GM23338 (cell line): ENCODE measurements at regions not wholly inside any gene's neighbourhood (a gene's known extent, or its start where the extent isn't known, plus 50 kb on each side); places are given as distances from the start of the nearest gene placed in this dataset.
"Not testable (repeated sequence)": the region's sequence is repeated elsewhere in the genome, so short reads cannot be mapped to it uniquely, and the experiment has no call there.

Experiments
- ATAC-seq: fragments of 200-7000 bp; cut with Tn5 transposase; 3 replicates; pipeline ENCODE4 v1.9.1; 2020
- DNase-seq: peaks from one replicate; pipeline ENCODE4 v3.0.0-alpha.2; 2015; ENCODE audit warnings: low spot score
- H2AFZ ChIP-seq: fragments of 200-600 bp; sonication (generic); 2 replicates; pipeline ENCODE4 v1.8.0; 2016; ENCODE audit warnings: antibody characterized with exemption, mild to moderate bottlenecking, moderate library complexity
- H3F3A ChIP-seq: fragments of 200-600 bp; sonication (generic); replicated peaks from 2 replicates; pipeline ENCODE4 v1.8.0; 2017; ENCODE audit warnings: antibody characterized with exemption, mixed run types, low read depth
- H3K27ac ChIP-seq: fragments of 200-600 bp; sonication (generic); 2 replicates; pipeline ENCODE4 v1.6.1; 2016; ENCODE audit warnings: low read depth
- H3K27me3 ChIP-seq: fragments of 200-600 bp; sonication (generic); 2 replicates; pipeline ENCODE4 v1.8.0; 2016; ENCODE audit warnings: mild to moderate bottlenecking, mixed run types, moderate library complexity; ENCODE audit not compliant: insufficient read depth
- H3K36me3 ChIP-seq: fragments of 200-600 bp; sonication (generic); 2 replicates; pipeline ENCODE4 v1.8.0; 2016; ENCODE audit warnings: mild to moderate bottlenecking; ENCODE audit not compliant: insufficient read depth
- H3K4me1 ChIP-seq: fragments of 200-600 bp; sonication (generic); 2 replicates; pipeline ENCODE4 v1.8.0; 2016; ENCODE audit warnings: mild to moderate bottlenecking, moderate library complexity; ENCODE audit not compliant: insufficient read depth
- H3K4me2 ChIP-seq: fragments of 200-600 bp; sonication (generic); 2 replicates; pipeline ENCODE4 v1.7.1; 2017; ENCODE audit warnings: mixed run types
- H3K4me3 ChIP-seq: fragments of 200-600 bp; sonication (generic); 2 replicates; pipeline ENCODE4 v1.6.1; 2016; ENCODE audit warnings: mixed run types
- H3K79me2 ChIP-seq: fragments of 200-600 bp; sonication (generic); replicated peaks from 2 replicates; pipeline ENCODE4 v1.8.0; 2017; ENCODE audit warnings: mild to moderate bottlenecking; ENCODE audit not compliant: insufficient read depth
- H3K9me2 ChIP-seq: fragments of 200-600 bp; sonication (generic); 2 replicates; pipeline ENCODE4 v1.8.0; 2017; ENCODE audit not compliant: insufficient read depth
- H4K20me1 ChIP-seq: fragments of 200-600 bp; sonication (generic); replicated peaks from 2 replicates; pipeline ENCODE4 v1.8.0; 2017; ENCODE audit warnings: mild to moderate bottlenecking; ENCODE audit not compliant: insufficient read depth
- H3K27ac Mint-ChIP-seq: 2 replicates; pipeline ENCODE4 v1.8.0; 2020; ENCODE audit warnings: inconsistent platforms, mild to moderate bottlenecking, moderate library complexity, mixed read lengths
- H3K27me3 Mint-ChIP-seq: 3 replicates; pipeline ENCODE4 v1.8.0; 2022; ENCODE audit warnings: low read depth, mild to moderate bottlenecking, moderate library complexity, mixed read lengths, inconsistent platforms; ENCODE audit not compliant: insufficient read depth, poor library complexity
- H3K36me3 Mint-ChIP-seq: 3 replicates; pipeline ENCODE4 v1.8.0; 2021; ENCODE audit warnings: low read depth, mild to moderate bottlenecking, inconsistent platforms, moderate library complexity, mixed read lengths
- H3K4me1 Mint-ChIP-seq: 3 replicates; pipeline ENCODE4 v1.8.0; 2020; ENCODE audit warnings: mild to moderate bottlenecking, inconsistent platforms, mixed read lengths
- H3K4me3 Mint-ChIP-seq: 3 replicates; pipeline ENCODE4 v1.8.0; 2021; ENCODE audit warnings: moderate library complexity, mild to moderate bottlenecking, inconsistent platforms, mixed read lengths
- H3K9me3 Mint-ChIP-seq: 3 replicates; pipeline ENCODE4 v1.8.0; 2020; ENCODE audit warnings: moderate library complexity, mild to moderate bottlenecking, inconsistent platforms, mixed read lengths
- EZH2 ChIP-seq: fragments of 200-600 bp; sonication (generic); IDR thresholded peaks from one replicate; pipeline ENCODE4 v1.8.0; 2017; ENCODE audit warnings: antibody characterized with exemption, mild to moderate bottlenecking, low read depth; ENCODE audit not compliant: unreplicated experiment
- JUNB ChIP-seq: IDR thresholded peaks from one replicate; pipeline ENCODE4 v1.6.1; 2016; ENCODE audit warnings: antibody characterized with exemption; ENCODE audit not compliant: unreplicated experiment
- NANOG ChIP-seq: IDR thresholded peaks from 2 replicates; pipeline ENCODE4 v1.6.1; 2016; ENCODE audit warnings: antibody characterized with exemption, borderline replicate concordance
- POLR2AphosphoS5 ChIP-seq: IDR thresholded peaks from 2 replicates; pipeline ENCODE4 v1.6.1; 2016; ENCODE audit warnings: antibody characterized with exemption, low read depth
- STAT1 ChIP-seq: IDR thresholded peaks from one replicate; pipeline ENCODE4 v1.6.1; 2016; ENCODE audit warnings: antibody characterized with exemption; ENCODE audit not compliant: unreplicated experiment
- ZNF331 ChIP-seq: fragments of 250-450 bp; sonication (Bioruptor Pico); IDR thresholded peaks from 2 replicates; pipeline ENCODE4 v1.5.0; 2020; ENCODE audit warnings: low read depth, mild to moderate bottlenecking, moderate library complexity
- TF ChIP-seq, protein P1 (sequence below): IDR thresholded peaks from one replicate; pipeline ENCODE4 v1.6.1; 2018; ENCODE audit warnings: antibody characterized with exemption; ENCODE audit not compliant: unreplicated experiment
- TF ChIP-seq, protein P2 (sequence below): fragments of 250-450 bp; sonication (Bioruptor Pico); IDR thresholded peaks from 2 replicates; pipeline ENCODE4 v1.5.0; 2020; ENCODE audit warnings: mild to moderate bottlenecking, moderate library complexity
- TF ChIP-seq, protein P3 (sequence below): IDR thresholded peaks from 2 replicates; pipeline ENCODE4 v1.6.1; 2016; ENCODE audit warnings: antibody characterized with exemption
- TF ChIP-seq, protein P4 (sequence below), 2 experiments: fragments of 200-600 bp in 1 of 2; sonication (generic) in 1 of 2; conservative IDR thresholded peaks; 2 replicates each; pipeline versions ENCODE4 v1.5.1 to v1.6.1; 2016 to 2017; ENCODE audit warnings: antibody characterized with exemption in 2 of 2, low read depth in 2 of 2, mild to moderate bottlenecking in 2 of 2, moderate library complexity in 1 of 2

DNA sequence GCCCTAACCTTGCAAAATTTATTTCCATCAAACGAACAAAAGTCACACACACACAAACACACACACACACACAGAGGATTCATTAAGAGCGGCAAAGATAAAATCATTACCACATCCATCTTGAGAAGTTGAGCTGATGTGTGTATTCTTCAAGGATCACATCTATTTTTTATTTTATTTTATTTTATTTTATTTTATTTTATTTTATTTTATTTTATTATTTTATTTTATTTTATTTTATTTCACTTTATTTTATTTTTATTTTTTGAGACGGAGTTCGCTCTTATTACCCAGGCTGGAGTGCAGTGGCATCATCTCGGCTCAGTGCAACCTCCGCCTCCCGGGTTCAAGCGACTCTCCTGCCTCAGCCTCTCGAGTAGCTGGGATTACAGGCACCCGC lies 71.3 kb upstream of the SHOX start:
- H3K4me3 Mint-ChIP-seq, H2AFZ ChIP-seq: not testable (repeated sequence)

DNA sequence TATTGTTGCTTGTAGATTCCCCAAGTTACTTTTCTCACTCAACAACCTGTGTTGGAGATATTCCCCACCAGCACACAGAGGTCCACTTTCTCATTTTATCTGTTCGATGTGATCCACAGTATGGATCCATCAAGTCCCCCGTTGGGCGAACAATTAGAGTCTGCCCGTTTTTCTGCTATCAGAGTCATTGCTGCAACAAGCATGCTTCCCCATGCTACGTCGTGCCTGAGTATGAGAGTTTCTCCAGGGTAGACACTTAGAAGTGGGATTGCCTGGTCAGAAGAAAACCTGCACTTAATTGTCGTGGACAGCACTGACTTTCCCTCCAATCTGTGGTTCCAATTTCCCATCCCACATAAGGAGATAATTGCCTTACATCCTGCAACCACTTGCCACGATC lies 62.7 kb upstream of the SHOX start:
- no peak overlapping the region for H3K27ac Mint-ChIP-seq
- ATAC-seq (no peak), DNase-seq (no peak)
- no peak overlapping the region for H3K27ac ChIP-seq
- no peaks in the 10 kb centered on the region for H3K79me2 ChIP-seq
- no peak overlapping the region for H2AFZ ChIP-seq
- H3K4me3 ChIP-seq: no peak overlapping the region
- no peaks in the 10 kb centered on the region for H4K20me1 ChIP-seq
- H3K36me3 ChIP-seq: no peaks in the 10 kb centered on the region
- H3K27me3 Mint-ChIP-seq: peaks cover 11% of the 10 kb centered on the region
- no peak overlapping the region for H3K4me2 ChIP-seq
- H3F3A ChIP-seq: no peaks in the 10 kb centered on the region; the same call in 1 of the 2 replicates
- no peaks in the 10 kb centered on the region for H3K27me3 ChIP-seq
- peaks cover 73% of the 10 kb centered on the region for H3K9me3 Mint-ChIP-seq
- no peaks in the 10 kb centered on the region for H3K4me1 Mint-ChIP-seq
- no peaks in the 10 kb centered on the region for H3K9me2 ChIP-seq
- no peaks in the 10 kb centered on the region for H3K4me1 ChIP-seq
- no peak overlapping the region for H3K4me3 Mint-ChIP-seq
- peaks cover 17% of the 10 kb centered on the region for H3K36me3 Mint-ChIP-seq
- TF ChIP-seq, protein P1, sequence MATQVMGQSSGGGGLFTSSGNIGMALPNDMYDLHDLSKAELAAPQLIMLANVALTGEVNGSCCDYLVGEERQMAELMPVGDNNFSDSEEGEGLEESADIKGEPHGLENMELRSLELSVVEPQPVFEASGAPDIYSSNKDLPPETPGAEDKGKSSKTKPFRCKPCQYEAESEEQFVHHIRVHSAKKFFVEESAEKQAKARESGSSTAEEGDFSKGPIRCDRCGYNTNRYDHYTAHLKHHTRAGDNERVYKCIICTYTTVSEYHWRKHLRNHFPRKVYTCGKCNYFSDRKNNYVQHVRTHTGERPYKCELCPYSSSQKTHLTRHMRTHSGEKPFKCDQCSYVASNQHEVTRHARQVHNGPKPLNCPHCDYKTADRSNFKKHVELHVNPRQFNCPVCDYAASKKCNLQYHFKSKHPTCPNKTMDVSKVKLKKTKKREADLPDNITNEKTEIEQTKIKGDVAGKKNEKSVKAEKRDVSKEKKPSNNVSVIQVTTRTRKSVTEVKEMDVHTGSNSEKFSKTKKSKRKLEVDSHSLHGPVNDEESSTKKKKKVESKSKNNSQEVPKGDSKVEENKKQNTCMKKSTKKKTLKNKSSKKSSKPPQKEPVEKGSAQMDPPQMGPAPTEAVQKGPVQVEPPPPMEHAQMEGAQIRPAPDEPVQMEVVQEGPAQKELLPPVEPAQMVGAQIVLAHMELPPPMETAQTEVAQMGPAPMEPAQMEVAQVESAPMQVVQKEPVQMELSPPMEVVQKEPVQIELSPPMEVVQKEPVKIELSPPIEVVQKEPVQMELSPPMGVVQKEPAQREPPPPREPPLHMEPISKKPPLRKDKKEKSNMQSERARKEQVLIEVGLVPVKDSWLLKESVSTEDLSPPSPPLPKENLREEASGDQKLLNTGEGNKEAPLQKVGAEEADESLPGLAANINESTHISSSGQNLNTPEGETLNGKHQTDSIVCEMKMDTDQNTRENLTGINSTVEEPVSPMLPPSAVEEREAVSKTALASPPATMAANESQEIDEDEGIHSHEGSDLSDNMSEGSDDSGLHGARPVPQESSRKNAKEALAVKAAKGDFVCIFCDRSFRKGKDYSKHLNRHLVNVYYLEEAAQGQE: no peak
- TF ChIP-seq POLR2AphosphoS5 (no peak), NANOG (no peak), EZH2 (no peak), ZNF331 (no peak), STAT1 (no peak), JUNB (no peak)
- TF ChIP-seq, protein P2, sequence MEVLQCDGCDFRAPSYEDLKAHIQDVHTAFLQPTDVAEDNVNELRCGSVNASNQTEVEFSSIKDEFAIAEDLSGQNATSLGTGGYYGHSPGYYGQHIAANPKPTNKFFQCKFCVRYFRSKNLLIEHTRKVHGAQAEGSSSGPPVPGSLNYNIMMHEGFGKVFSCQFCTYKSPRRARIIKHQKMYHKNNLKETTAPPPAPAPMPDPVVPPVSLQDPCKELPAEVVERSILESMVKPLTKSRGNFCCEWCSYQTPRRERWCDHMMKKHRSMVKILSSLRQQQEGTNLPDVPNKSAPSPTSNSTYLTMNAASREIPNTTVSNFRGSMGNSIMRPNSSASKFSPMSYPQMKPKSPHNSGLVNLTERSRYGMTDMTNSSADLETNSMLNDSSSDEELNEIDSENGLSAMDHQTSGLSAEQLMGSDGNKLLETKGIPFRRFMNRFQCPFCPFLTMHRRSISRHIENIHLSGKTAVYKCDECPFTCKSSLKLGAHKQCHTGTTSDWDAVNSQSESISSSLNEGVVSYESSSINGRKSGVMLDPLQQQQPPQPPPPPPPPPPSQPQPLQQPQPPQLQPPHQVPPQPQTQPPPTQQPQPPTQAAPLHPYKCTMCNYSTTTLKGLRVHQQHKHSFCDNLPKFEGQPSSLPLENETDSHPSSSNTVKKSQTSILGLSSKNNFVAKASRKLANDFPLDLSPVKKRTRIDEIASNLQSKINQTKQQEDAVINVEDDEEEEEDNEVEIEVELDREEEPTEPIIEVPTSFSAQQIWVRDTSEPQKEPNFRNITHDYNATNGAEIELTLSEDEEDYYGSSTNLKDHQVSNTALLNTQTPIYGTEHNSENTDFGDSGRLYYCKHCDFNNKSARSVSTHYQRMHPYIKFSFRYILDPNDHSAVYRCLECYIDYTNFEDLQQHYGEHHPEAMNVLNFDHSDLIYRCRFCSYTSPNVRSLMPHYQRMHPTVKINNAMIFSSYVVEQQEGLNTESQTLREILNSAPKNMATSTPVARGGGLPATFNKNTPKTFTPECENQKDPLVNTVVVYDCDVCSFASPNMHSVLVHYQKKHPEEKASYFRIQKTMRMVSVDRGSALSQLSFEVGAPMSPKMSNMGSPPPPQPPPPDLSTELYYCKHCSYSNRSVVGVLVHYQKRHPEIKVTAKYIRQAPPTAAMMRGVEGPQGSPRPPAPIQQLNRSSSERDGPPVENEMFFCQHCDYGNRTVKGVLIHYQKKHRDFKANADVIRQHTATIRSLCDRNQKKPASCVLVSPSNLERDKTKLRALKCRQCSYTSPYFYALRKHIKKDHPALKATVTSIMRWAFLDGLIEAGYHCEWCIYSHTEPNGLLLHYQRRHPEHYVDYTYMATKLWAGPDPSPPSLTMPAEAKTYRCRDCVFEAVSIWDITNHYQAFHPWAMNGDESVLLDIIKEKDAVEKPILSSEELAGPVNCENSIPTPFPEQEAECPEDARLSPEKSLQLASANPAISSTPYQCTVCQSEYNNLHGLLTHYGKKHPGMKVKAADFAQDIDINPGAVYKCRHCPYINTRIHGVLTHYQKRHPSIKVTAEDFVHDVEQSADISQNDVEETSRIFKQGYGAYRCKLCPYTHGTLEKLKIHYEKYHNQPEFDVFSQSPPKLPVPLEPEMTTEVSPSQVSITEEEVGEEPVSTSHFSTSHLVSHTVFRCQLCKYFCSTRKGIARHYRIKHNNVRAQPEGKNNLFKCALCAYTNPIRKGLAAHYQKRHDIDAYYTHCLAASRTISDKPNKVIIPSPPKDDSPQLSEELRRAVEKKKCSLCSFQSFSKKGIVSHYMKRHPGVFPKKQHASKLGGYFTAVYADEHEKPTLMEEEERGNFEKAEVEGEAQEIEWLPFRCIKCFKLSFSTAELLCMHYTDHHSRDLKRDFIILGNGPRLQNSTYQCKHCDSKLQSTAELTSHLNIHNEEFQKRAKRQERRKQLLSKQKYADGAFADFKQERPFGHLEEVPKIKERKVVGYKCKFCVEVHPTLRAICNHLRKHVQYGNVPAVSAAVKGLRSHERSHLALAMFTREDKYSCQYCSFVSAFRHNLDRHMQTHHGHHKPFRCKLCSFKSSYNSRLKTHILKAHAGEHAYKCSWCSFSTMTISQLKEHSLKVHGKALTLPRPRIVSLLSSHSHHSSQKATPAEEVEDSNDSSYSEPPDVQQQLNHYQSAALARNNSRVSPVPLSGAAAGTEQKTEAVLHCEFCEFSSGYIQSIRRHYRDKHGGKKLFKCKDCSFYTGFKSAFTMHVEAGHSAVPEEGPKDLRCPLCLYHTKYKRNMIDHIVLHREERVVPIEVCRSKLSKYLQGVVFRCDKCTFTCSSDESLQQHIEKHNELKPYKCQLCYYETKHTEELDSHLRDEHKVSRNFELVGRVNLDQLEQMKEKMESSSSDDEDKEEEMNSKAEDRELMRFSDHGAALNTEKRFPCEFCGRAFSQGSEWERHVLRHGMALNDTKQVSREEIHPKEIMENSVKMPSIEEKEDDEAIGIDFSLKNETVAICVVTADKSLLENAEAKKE (CRISPR knock-in tag): no peak
- TF ChIP-seq, protein P3, sequence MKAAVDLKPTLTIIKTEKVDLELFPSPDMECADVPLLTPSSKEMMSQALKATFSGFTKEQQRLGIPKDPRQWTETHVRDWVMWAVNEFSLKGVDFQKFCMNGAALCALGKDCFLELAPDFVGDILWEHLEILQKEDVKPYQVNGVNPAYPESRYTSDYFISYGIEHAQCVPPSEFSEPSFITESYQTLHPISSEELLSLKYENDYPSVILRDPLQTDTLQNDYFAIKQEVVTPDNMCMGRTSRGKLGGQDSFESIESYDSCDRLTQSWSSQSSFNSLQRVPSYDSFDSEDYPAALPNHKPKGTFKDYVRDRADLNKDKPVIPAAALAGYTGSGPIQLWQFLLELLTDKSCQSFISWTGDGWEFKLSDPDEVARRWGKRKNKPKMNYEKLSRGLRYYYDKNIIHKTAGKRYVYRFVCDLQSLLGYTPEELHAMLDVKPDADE: no peak
- TF ChIP-seq, protein P4, sequence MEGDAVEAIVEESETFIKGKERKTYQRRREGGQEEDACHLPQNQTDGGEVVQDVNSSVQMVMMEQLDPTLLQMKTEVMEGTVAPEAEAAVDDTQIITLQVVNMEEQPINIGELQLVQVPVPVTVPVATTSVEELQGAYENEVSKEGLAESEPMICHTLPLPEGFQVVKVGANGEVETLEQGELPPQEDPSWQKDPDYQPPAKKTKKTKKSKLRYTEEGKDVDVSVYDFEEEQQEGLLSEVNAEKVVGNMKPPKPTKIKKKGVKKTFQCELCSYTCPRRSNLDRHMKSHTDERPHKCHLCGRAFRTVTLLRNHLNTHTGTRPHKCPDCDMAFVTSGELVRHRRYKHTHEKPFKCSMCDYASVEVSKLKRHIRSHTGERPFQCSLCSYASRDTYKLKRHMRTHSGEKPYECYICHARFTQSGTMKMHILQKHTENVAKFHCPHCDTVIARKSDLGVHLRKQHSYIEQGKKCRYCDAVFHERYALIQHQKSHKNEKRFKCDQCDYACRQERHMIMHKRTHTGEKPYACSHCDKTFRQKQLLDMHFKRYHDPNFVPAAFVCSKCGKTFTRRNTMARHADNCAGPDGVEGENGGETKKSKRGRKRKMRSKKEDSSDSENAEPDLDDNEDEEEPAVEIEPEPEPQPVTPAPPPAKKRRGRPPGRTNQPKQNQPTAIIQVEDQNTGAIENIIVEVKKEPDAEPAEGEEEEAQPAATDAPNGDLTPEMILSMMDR (conservative IDR thresholded peaks at IDR 0.05; ENCODE audit: low read depth in 2 of 2): no peak

More for the DNA sequence above, 71.3 kb upstream of the SHOX start:
- Mint-ChIP-seq H3K36me3 (peaks cover 29% of the 10 kb centered on the region), H3K9me3 (peaks cover 90% of the 10 kb centered on the region)
- H3K4me2 ChIP-seq, H3K4me3 ChIP-seq, H3K27me3 ChIP-seq, H3K27ac ChIP-seq, H3K27ac Mint-ChIP-seq, H4K20me1 ChIP-seq, H3K79me2 ChIP-seq, H3K36me3 ChIP-seq, H3F3A ChIP-seq, H3K27me3 Mint-ChIP-seq, DNase-seq, ATAC-seq, H3K9me2 ChIP-seq, H3K4me1 Mint-ChIP-seq, H3K4me1 ChIP-seq: not testable (repeated sequence)
